GM18507 (cell line): ENCODE measurements at regions not wholly inside any gene's neighbourhood (a gene's known extent, or its start where the extent isn't known, plus 50 kb on each side); places are given as distances from the start of the nearest gene placed in this dataset.
"Not testable (repeated sequence)": the region's sequence is repeated elsewhere in the genome, so short reads cannot be mapped to it uniquely, and the experiment has no call there.

Experiments
- DNase-seq: peaks from one replicate; pipeline ENCODE4 v3.0.0; 2011; ENCODE audit warnings: low read depth; ENCODE audit not compliant: insufficient read length; ENCODE audit errors: extremely low spot score
- FAIRE-seq: peaks from 2 replicates; lab custom pipeline; 2011; peaks lifted over from hg19 to GRCh38; lab: Jason Lieb, UNC

- no peak for DNase-seq
- FAIRE-seq: no peak
Observed at GRCh38 chr14:34318014-34318413, 144.0 kb downstream of the SPTSSA start.

- FAIRE-seq: no peak
- DNase-seq: no peak
Observed at GRCh38 chr14:34310724-34311123, 151.3 kb downstream of the SPTSSA start.

GRCh38 chr14:34303811-34304210 lies 158.2 kb downstream of the SPTSSA start:
- FAIRE-seq: no peak

GRCh38 chr14:34302654-34303053 lies 159.4 kb downstream of the SPTSSA start:
- no peak for FAIRE-seq
- no peak for DNase-seq

More at GRCh38 chr14:34303811-34304210, 158.2 kb downstream of the SPTSSA start:
- no peak for DNase-seq

GRCh38 chr14:34300882-34301734 lies 160.9 kb downstream of the SPTSSA start:
- peak; percentile 56 for FAIRE-seq
- peak; percentile 11 for DNase-seq

GRCh38 chr14:34300330-34300729 lies 161.7 kb downstream of the SPTSSA start:
- FAIRE-seq (no peak), DNase-seq (no peak)

GRCh38 chr14:34299360-34299759 lies 162.7 kb downstream of the SPTSSA start:
- DNase-seq: no peak
- no peak for FAIRE-seq

GRCh38 chr14:34297786-34298520 lies 164.1 kb downstream of the SPTSSA start:
- DNase-seq: no peak
- FAIRE-seq: no peak

GRCh38 chr14:34283590-34283989 lies 178.4 kb downstream of the SPTSSA start:
- DNase-seq (no peak), FAIRE-seq (no peak)

GRCh38 chr14:34277191-34277590 lies 184.8 kb downstream of the SPTSSA start:
- no peak for DNase-seq
- FAIRE-seq: no peak

GRCh38 chr14:34275530-34275929 lies 186.5 kb downstream of the SPTSSA start:
- no peak for FAIRE-seq

GRCh38 chr14:34275078-34275477 lies 187.0 kb downstream of the SPTSSA start:
- DNase-seq (no peak), FAIRE-seq (no peak)

More at GRCh38 chr14:34275530-34275929, 186.5 kb downstream of the SPTSSA start:
- DNase-seq: no peak

GRCh38 chr14:34273716-34274115 lies 188.3 kb downstream of the SPTSSA start:
- not testable (repeated sequence) for FAIRE-seq, DNase-seq

- FAIRE-seq (no peak), DNase-seq (no peak)
Observed at GRCh38 chr14:34270361-34270760, 191.7 kb downstream of the SPTSSA start.

GRCh38 chr14:34266344-34266743 lies 195.7 kb downstream of the SPTSSA start:
- no peak for FAIRE-seq
- no peak for DNase-seq

GRCh38 chr14:34262127-34262910 lies 199.7 kb downstream of the SPTSSA start:
- DNase-seq (no peak), FAIRE-seq (no peak)

GRCh38 chr14:34259996-34260395 lies 202.0 kb downstream of the SPTSSA start:
- no peak for FAIRE-seq
- DNase-seq: no peak

GRCh38 chr14:34258318-34258717 lies 203.7 kb downstream of the SPTSSA start:
- FAIRE-seq (no peak), DNase-seq (no peak)

- DNase-seq: no peak
Observed at GRCh38 chr14:34257505-34257904, 204.5 kb downstream of the SPTSSA start.

GRCh38 chr14:34256223-34256622 lies 205.8 kb downstream of the SPTSSA start:
- no peak for FAIRE-seq

More at GRCh38 chr14:34257505-34257904, 204.5 kb downstream of the SPTSSA start:
- FAIRE-seq: no peak

More at GRCh38 chr14:34256223-34256622, 205.8 kb downstream of the SPTSSA start:
- DNase-seq: no peak
